GM13976 (cell line): ENCODE measurements at regions not wholly inside any gene's neighbourhood (a gene's known extent, or its start where the extent isn't known, plus 50 kb on each side); places are given as distances from the start of the nearest gene placed in this dataset.
A peak's percentile ranks its signal among the peaks of the same experiment; 100 is the strongest.
"Not testable (repeated sequence)": the region's sequence is repeated elsewhere in the genome, so short reads cannot be mapped to it uniquely, and the experiment has no call there.

Source experiments
- DNase-seq: peaks from one replicate; pipeline ENCODE4 v3.0.0; 2012; ENCODE audit warnings: low spot score
- CTCF ChIP-seq: IDR thresholded peaks from 2 replicates; pipeline ENCODE4 v1.5.1; 2012; ENCODE audit warnings: borderline replicate concordance, mild to moderate bottlenecking; ENCODE audit not compliant: insufficient read depth; ENCODE audit errors: extremely low read depth, missing control alignments, control extremely low read depth
- in situ Hi-C: fragments of 300-500 bp; cut with MboI; formaldehyde crosslinking; loops from one replicate; pipeline ENCODE4 v1.12.0; 2022; ENCODE audit warnings: low sequenced_read_pairs, mixed read lengths, inconsistent platforms; ENCODE audit not compliant: unreplicated experiment

GRCh38 chr3:87958289-87958688 lies 100.5 kb downstream of the CGGBP1 start:
- DNase-seq, result no peak
- in situ Hi-C loops, result no loop called here
- TF ChIP-seq CTCF, result no peak

- no peak for TF ChIP-seq CTCF
- no peak for DNase-seq
- in situ Hi-C loops, result no loop called here
Observed at GRCh38 chr3:87957575-87957974, 101.2 kb downstream of the CGGBP1 start.

- no peak for DNase-seq
- in situ Hi-C loops, result no loop called here
- no peak for TF ChIP-seq CTCF
Observed at GRCh38 chr3:87949879-87950208, 109.0 kb downstream of the CGGBP1 start.

GRCh38 chr3:87949189-87949878 lies 109.5 kb downstream of the CGGBP1 start:
- in situ Hi-C loops, result no loop called here
- no peak for TF ChIP-seq CTCF

GRCh38 chr3:87946007-87946406 lies 112.8 kb downstream of the CGGBP1 start:
- in situ Hi-C loops, DNase-seq: not testable (repeated sequence)

More at GRCh38 chr3:87949189-87949878, 109.5 kb downstream of the CGGBP1 start:
- peak; percentile 14 for DNase-seq

GRCh38 chr3:87942256-87942655 lies 116.5 kb downstream of the CGGBP1 start:
- DNase-seq, in situ Hi-C loops: not testable (repeated sequence)

GRCh38 chr3:87924485-87924884 lies 134.3 kb downstream of the CGGBP1 start:
- DNase-seq, result no peak
- in situ Hi-C loops, result no loop called here
- no peak for TF ChIP-seq CTCF

- no peak for DNase-seq
- no peak for TF ChIP-seq CTCF
- in situ Hi-C loops, result no loop called here
Observed at GRCh38 chr3:87920549-87920948, 138.3 kb downstream of the CGGBP1 start.
